ENCODE measurements at regions not wholly inside any gene's neighbourhood (a gene's known extent, or its start where the extent isn't known, plus 50 kb on each side); places are given as distances from the start of the nearest gene placed in this dataset.
"Not testable (repeated sequence)": the region's sequence is repeated elsewhere in the genome, so short reads cannot be mapped to it uniquely, and the experiment has no call there.

DNA sequence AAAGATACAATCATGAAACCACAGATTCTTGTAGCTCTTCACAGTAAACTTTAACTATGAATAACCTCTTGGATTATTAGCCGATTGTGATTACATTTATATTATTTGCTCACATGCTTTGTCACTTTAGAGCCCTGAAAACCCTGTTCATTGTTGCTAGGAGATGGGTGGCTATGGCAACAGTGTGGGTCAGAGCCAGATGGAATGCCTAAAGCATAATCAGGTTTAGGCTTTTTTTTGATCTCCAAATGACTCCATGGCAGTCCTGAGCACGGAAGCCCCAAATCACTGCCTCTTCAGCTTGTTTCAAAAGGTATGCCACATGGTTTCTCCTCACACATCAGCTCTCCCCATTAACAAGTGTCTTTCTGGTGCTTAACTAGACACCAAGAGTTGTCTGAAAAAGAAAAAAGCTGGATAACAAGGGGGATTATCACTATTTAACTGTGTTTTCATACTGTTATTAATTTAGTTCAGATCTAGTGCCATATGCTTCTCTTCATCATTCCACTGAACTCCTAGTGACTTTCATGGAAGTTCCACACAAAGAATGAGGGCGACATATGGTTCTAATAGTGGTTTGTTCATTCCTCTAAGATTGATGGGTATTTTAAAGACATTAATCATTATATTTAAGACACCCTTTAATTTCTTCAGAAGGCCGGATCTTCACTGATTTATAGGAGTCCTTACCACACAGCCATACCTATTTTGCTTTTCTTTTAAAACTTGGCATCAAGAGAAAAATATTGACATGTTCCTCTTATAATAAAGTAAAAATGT, 88.8 kb upstream of the PAM start:
- DNase-seq: no peak

DNA sequence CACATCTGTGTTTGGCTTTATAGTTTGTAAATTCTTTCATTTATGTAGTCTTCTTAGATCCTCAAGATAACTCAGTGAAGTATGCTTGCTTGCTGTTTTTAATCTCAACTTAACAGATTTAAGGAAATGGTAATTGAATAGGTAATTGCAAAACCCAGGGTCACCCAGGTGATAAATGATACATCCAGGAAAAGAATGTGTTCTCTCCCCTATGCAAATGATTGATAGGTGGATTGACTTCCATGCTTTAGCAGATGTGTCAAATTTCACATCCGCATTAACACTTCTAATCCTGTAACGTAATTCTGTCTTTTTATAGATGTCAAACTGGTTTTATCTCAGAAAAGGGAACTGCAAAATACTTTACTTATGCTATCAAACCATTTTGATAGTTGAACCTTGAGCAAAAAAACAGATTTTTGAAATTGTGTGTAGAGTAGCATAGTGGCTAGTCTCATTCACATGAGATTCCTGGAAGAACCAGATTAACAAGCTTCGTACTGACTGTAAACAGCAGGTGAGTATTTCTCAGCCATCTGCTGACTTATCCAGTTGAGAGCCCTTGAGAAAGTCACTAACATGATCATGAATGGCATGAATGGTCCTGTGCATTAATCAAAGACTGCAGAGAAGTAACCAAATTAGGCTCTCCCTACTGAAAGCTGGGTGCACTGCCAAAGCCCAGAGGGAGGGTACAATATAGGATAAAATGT, 86.7 kb upstream of the PAM start:
- DNase-seq: no peak

DNA sequence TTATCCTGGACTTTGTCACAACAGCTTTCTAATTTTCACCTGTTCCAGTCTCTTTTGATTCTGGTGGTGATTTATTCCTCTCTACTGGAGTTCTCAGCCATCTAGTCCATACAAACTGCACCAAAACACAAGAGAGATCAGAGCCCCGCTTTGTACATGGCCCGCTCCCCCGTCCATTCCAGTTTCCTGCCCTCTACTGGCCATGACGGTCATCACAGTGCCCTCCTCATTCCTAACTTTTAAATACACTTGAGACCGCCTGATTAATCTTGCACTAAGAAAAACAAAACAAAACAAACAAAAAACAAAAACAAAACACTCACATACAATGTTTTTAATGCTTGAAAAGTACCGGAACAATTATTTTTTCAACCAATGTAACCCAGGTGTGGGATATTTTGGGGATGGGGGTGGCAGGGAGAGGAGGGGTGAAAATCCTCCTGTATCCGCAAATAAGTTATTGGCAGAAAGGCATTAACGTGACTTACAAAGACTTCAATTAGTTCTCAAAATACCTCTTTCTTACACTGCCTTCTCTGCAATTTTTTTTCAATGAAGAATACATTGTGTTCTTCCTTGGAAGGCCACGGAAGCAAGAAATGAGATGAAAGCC, 84.8 kb upstream of the PAM start:
- no peak for DNase-seq

GRCh38 chr5:102671033-102671734, 83.9 kb upstream of the PAM start:
- not testable (repeated sequence) for DNase-seq

- no peak for DNase-seq
These were observed 76.6 kb upstream of the PAM start for GRCh38 chr5:102678267-102679058.

DNA sequence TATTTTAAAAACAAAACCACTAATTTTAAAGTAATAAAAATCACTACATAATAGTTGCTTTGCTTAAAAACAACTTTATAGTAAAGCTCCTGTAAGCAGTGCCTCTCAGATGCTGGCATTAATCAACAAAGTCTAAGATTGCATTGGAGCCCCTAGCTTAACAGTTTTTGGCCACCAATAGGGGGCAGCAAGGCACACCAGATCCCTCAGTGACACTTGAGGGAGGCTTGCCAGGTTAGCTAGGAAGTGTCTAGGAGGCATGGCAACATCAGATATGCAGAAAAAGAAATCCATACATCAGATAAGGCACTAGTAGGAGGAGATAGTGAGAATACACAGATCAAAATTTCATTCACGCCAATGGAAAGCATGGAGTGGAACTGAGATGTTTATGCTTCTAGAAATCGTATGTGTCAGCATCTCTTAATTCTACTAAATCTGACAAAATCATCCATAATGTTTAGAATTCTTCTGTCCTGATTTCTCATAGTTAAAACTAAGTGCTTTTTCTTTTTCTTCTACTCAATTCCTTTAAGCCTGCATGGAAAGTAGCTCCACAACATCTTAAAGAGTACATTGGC, 73.6 kb upstream of the PAM start:
- peak; percentile 63 for DNase-seq

- no peak for DNase-seq
These were observed 72.9 kb upstream of the PAM start for GRCh38 chr5:102682101-102682647.

DNA sequence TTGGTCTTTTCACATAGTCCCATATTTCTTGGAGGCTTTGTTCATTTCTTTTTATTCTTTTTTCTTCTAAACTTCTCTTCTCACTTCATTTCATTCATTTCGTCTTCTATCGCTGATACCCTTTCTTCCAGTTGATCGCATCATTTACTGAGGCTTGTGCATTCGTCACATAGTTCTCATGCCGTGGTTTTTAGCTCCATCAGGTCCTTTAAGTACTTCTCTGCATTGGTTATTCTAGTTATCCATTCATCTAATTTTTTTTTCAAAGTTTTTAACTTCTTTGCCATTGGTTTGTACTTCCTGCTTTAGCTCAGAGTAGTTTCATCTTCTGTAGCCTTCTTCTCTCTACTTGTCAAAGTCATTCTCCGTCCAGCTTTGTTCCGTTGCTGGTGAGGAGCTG, 67.0 kb upstream of the PAM start:
- not testable (repeated sequence) for DNase-seq

DNA sequence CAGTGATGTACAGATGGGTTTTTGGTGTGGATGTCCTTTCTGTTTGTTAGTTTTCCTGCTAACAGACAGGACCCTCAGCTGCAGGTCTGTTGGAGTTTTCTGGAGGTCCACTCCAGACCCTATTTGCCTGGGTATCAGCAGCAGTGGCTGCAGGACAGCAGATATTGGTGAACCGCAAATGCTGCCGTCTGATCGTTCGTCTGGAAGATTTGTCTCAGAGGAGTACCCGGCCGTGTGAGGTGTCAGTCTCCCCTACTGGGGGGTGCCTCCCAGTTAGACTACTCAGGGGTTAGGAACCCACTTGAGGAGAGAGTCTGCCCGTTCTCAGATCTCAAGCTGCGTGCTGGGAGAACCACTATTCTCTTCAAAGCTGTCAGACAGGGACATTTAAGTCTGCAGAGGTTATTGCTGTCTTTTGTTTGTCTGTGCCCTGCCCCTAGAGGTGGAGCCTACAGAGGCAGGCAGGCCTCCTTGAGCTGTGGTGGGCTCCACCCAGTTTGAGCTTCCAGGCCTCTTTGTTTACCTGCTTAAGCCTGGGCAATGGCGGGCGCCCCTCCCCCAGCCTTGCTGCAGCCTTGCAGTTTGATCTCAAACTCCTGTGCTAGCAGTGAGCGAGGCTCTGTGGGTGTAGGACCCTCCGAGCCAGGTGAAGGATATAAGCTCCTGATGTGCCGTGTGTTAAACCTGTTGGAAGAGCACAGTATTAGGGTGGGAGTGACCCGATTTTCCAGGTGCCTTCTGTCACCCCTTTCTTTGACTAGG, 66.3 kb upstream of the PAM start:
- DNase-seq: not testable (repeated sequence)

GRCh38 chr5:102690910-102691309, 64.2 kb upstream of the PAM start:
- DNase-seq: no peak

- no peak for DNase-seq
These were observed 63.7 kb upstream of the PAM start for GRCh38 chr5:102691434-102691833.

DNA sequence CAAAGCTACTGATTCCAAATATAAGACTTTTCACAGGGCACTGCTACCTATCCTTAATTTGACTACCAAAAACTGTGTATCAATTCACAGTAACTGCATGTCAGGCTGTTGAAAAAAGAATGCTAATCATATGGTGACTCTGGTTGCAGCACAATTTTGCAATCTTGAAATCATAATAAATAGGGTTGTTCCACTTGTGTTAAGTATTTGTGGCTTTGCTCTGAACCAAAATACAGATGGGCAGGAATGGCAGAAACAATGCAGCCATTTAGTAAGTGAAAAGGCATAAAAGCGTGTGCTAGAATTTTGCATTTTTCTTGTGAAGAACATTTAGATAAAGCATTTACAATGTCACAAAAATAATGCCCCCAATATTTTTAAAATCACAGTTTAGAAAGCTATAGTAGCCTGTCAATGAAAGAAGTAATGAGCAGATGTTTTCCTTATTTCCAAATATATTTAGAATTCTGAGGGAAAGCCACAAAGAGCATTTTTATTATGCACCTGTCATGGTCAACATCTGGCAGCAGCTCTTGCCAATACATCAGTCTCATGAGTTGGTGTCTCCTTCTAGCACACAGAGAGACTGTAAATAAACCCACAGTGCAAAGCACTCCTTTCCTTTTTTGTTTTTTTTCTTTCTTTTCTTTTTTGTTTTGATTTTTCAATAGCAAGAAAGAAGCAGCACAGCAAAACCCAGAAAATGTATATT, 54.8 kb upstream of the PAM start:
- DNase-seq: no peak

GRCh38 chr5:102700916-102701315, 54.2 kb upstream of the PAM start:
- DNase-seq: no peak

- DNase-seq: no peak
These were observed 53.4 kb upstream of the PAM start for GRCh38 chr5:102701748-102702147.
